Activated CD4-positive, alpha-beta memory T cell treated with anti-CD3 and anti-CD28 coated beads, Interleukin-2, amount 10 ng/mL, durations not matched to agents 7 days and 5 days (primary cell): ENCODE measurements at regions not wholly inside any gene's neighbourhood (a gene's known extent, or its start where the extent isn't known, plus 50 kb on each side); places are given as distances from the start of the nearest gene placed in this dataset.

Experiments used
- CTCF ChIA-PET: fragments of 350-600 bp; sonication (Branson Sonifier 250); formaldehyde crosslinking; loops from one replicate; lab custom pipeline; 2021; ENCODE audit warnings: antibody characterized with exemption, inconsistent platforms; lab: Charles Lee
- POLR2A ChIA-PET: fragments of 350-600 bp; sonication (Branson Sonifier 250); formaldehyde crosslinking; loops from one replicate; lab custom pipeline; 2021; ENCODE audit warnings: antibody characterized with exemption; lab: Charles Lee
- DNase-seq: peaks from one replicate; pipeline ENCODE4 v3.0.0-alpha.2; 2020
- H3K27ac Mint-ChIP-seq: one replicate; pipeline ENCODE4 v1.8.0; 2021; ENCODE audit warnings: mild to moderate bottlenecking, mixed read lengths
- H3K27me3 Mint-ChIP-seq: one replicate; pipeline ENCODE4 v1.8.0; 2021; ENCODE audit warnings: mixed read lengths
- H3K36me3 Mint-ChIP-seq: one replicate; pipeline ENCODE4 v1.8.0; 2021; ENCODE audit warnings: low read depth, mixed read lengths
- H3K4me1 Mint-ChIP-seq: one replicate; pipeline ENCODE4 v1.8.0; 2021; ENCODE audit warnings: mixed read lengths
- H3K4me3 Mint-ChIP-seq: one replicate; pipeline ENCODE4 v1.8.0; 2021; ENCODE audit warnings: mild to moderate bottlenecking, mixed read lengths
- H3K9me3 Mint-ChIP-seq: one replicate; pipeline ENCODE4 v1.8.0; 2021; ENCODE audit warnings: mixed read lengths

- ChIA-PET POLR2A (no interaction called here), CTCF (no interaction called here)
- Mint-ChIP-seq H3K27ac (no peak overlapping the region), H3K27me3 (no peaks in the 10 kb centered on the region), H3K4me1 (no peaks in the 10 kb centered on the region), H3K36me3 (no peaks in the 10 kb centered on the region), H3K9me3 (no peaks in the 10 kb centered on the region), H3K4me3 (no peak overlapping the region)
- no peak for DNase-seq
These were observed 51.7 kb upstream of the PJA1 start for GRCh38 chrX:69216911-69217310.

GRCh38 chrX:69216446-69216845, 51.2 kb upstream of the PJA1 start:
- no peak for DNase-seq
- ChIA-PET POLR2A (no interaction called here), CTCF (no interaction called here)
- Mint-ChIP-seq H3K27ac (no peak overlapping the region), H3K27me3 (no peaks in the 10 kb centered on the region), H3K4me1 (no peaks in the 10 kb centered on the region), H3K36me3 (no peaks in the 10 kb centered on the region), H3K4me3 (no peak overlapping the region), H3K9me3 (no peaks in the 10 kb centered on the region)

- no peak for DNase-seq
- Mint-ChIP-seq H3K4me1 (no peaks in the 10 kb centered on the region), H3K4me3 (no peak overlapping the region), H3K36me3 (no peaks in the 10 kb centered on the region), H3K27me3 (no peaks in the 10 kb centered on the region), H3K9me3 (no peaks in the 10 kb centered on the region), H3K27ac (no peak overlapping the region)
- POLR2A ChIA-PET, result no interaction called here
- CTCF ChIA-PET, result no interaction called here
These were observed 50.1 kb upstream of the PJA1 start for GRCh38 chrX:69215161-69215875.
